Tibial nerve (tissue), 4 donors: ENCODE measurements at regions not wholly inside any gene's neighbourhood (a gene's known extent, or its start where the extent isn't known, plus 50 kb on each side); places are given as distances from the start of the nearest gene placed in this dataset.

ENCODE experiments used
- DNase-seq, 2 donors: peaks; one replicate each; pipeline ENCODE4 v3.0.0-alpha.2; 2019; ENCODE audit warnings: low spot score in 2 of 2
- H3K27ac ChIP-seq, 4 donors: fragments of 200-600 bp; sonication (generic) in 3 of 4; one replicate each; pipeline ENCODE4 v1.5.1; 2017 to 2019; ENCODE audit warnings: mild to moderate bottlenecking in 1 of 4
- H3K27me3 ChIP-seq, 2 donors: fragments of 200-600 bp; sonication (generic) in 1 of 2; one replicate each; pipeline versions ENCODE4 v1.5.1 to v1.6.0; 2017 to 2019
- H3K36me3 ChIP-seq, 3 donors: fragments of 200-600 bp; sonication (generic); one replicate each; pipeline ENCODE4 v1.5.1; 2018 to 2019
- H3K4me1 ChIP-seq, 4 donors: fragments of 200-600 bp; sonication (generic) in 3 of 4; one replicate each; pipeline ENCODE4 v1.5.1; 2017 to 2019
- H3K4me3 ChIP-seq, 4 donors: fragments of 200-600 bp; sonication (generic) in 3 of 4; one replicate each; pipeline ENCODE4 v1.5.1; 2017 to 2019; ENCODE audit warnings: mild to moderate bottlenecking in 1 of 4, moderate library complexity in 1 of 4
- H3K9me3 ChIP-seq, 4 donors: fragments of 200-600 bp; sonication (generic) in 3 of 4; one replicate each; pipeline ENCODE4 v1.5.1; 2017 to 2019
- CTCF ChIP-seq, 5 experiments: fragments of 200-600 bp in 3 of 5; fragments of 450-650 bp in 2 of 5; sonication (generic) in 3 of 5; IDR thresholded peaks; one replicate each; pipeline ENCODE4 v1.5.1; 2016 to 2019; ENCODE audit warnings: antibody characterized with exemption in 5 of 5, mild to moderate bottlenecking in 3 of 5, moderate library complexity in 2 of 5
- EP300 ChIP-seq, 2 donors: sonication (generic); formaldehyde crosslinking; IDR thresholded peaks; one replicate each; pipeline ENCODE4 v1.6.1; 2017; ENCODE audit warnings: antibody characterized with exemption in 2 of 2, mild to moderate bottlenecking in 1 of 2
- POLR2A ChIP-seq, 2 donors: fragments of 450-650 bp; IDR thresholded peaks; one replicate each; pipeline ENCODE4 v1.6.1; 2017; ENCODE audit warnings: antibody characterized with exemption in 2 of 2, mild to moderate bottlenecking in 2 of 2, moderate library complexity in 2 of 2
- WGBS, 2 donors: methylation state at CpG; one replicate each; pipeline ENCODE4 v1.1.5; 2018; 5-methylcytosine and 5-hydroxymethylcytosine counted together

- Histone ChIP-seq H3K4me3 (no peak overlapping the region), H3K9me3 (no peaks in the 10 kb centered on the region), H3K27ac (peak overlapping the region in 1 of 4 donors; percentile 48), H3K27me3 (no peaks in the 10 kb centered on the region), H3K36me3 (no peaks in the 10 kb centered on the region), H3K4me1 (peaks cover 0 to 29% (median 0%) of the 10 kb centered on the region in 4 donors)
- DNase-seq: no peak
- whole genome bisulfite sequencing, 2 donors: 77 to 82% methylated on average over 3 of the region's 3 CpGs
- TF ChIP-seq EP300 (IDR thresholded peaks at IDR 0.05) (no peak), POLR2A (IDR thresholded peaks at IDR 0.05) (no peak), CTCF (IDR thresholded peaks at IDR 0.05) (no peak)
These were observed 233.4 kb upstream of the LRTM1 start for GRCh38 chr3:55161231-55161630.

- Histone ChIP-seq H3K4me1 (peaks cover 0 to 26% (median 0%) of the 10 kb centered on the region in 4 donors), H3K36me3 (no peaks in the 10 kb centered on the region), H3K27ac (peak overlapping the region in 2 of 4 donors; percentile 33 to 48), H3K4me3 (no peak overlapping the region), H3K9me3 (no peaks in the 10 kb centered on the region), H3K27me3 (no peaks in the 10 kb centered on the region)
- DNase-seq: peak in 1 of 2 donors; percentile 31
- WGBS, 2 donors: 43 to 48% methylated on average over 12 of the region's 12 CpGs
- no peak for TF ChIP-seq EP300 (IDR thresholded peaks at IDR 0.05)
- TF ChIP-seq POLR2A (IDR thresholded peaks at IDR 0.05): no peak
- no peak for TF ChIP-seq CTCF (IDR thresholded peaks at IDR 0.05)
These were observed 232.6 kb upstream of the LRTM1 start for GRCh38 chr3:55160241-55160983.

GRCh38 chr3:55159711-55160110 is 231.9 kb upstream of the LRTM1 start:
- Histone ChIP-seq H3K27ac (no peak overlapping the region), H3K4me1 (peaks cover 0 to 25% (median 0%) of the 10 kb centered on the region in 4 donors), H3K4me3 (no peak overlapping the region), H3K36me3 (no peaks in the 10 kb centered on the region), H3K9me3 (no peaks in the 10 kb centered on the region), H3K27me3 (no peaks in the 10 kb centered on the region)
- TF ChIP-seq CTCF (IDR thresholded peaks at IDR 0.05): no peak
- no peak for DNase-seq
- 83 to 97% methylated on average over 2 of the region's 2 CpGs for WGBS, 2 donors

- 88 to 91% methylated on average over 2 of the region's 2 CpGs for WGBS, 2 donors
- Histone ChIP-seq H3K27ac (no peak overlapping the region), H3K4me3 (no peak overlapping the region), H3K4me1 (peaks cover 0 to 25% (median 0%) of the 10 kb centered on the region in 4 donors), H3K36me3 (no peaks in the 10 kb centered on the region), H3K27me3 (no peaks in the 10 kb centered on the region), H3K9me3 (no peaks in the 10 kb centered on the region)
- TF ChIP-seq POLR2A (IDR thresholded peaks at IDR 0.05) (no peak), CTCF (IDR thresholded peaks at IDR 0.05) (no peak), EP300 (IDR thresholded peaks at IDR 0.05) (no peak)
- no peak for DNase-seq
These were observed 231.2 kb upstream of the LRTM1 start for GRCh38 chr3:55159016-55159415.

- Histone ChIP-seq H3K9me3 (no peaks in the 10 kb centered on the region), H3K4me3 (no peak overlapping the region), H3K4me1 (peaks cover 0 to 21% (median 0%) of the 10 kb centered on the region in 4 donors), H3K36me3 (no peaks in the 10 kb centered on the region), H3K27me3 (no peaks in the 10 kb centered on the region), H3K27ac (no peak overlapping the region)
- TF ChIP-seq EP300 (IDR thresholded peaks at IDR 0.05): no peak
- no peak for TF ChIP-seq CTCF (IDR thresholded peaks at IDR 0.05)
- TF ChIP-seq POLR2A (IDR thresholded peaks at IDR 0.05): no peak
- DNase-seq: no peak
- WGBS, 2 donors: 61 to 70% methylated on average over 3 of the region's 3 CpGs
These were observed 230.5 kb upstream of the LRTM1 start for GRCh38 chr3:55158345-55158744.
